ENCODE measurements at regions not wholly inside any gene's neighbourhood (a gene's known extent, or its start where the extent isn't known, plus 50 kb on each side); places are given as distances from the start of the nearest gene placed in this dataset.
A peak's percentile ranks its signal among the peaks of the same experiment; 100 is the strongest.
"Not testable (repeated sequence)": the region's sequence is repeated elsewhere in the genome, so short reads cannot be mapped to it uniquely, and the experiment has no call there.

- H3K9ac ChIP-seq, result no peak overlapping the region
- no peak overlapping the region for H3K27ac ChIP-seq
- H4K20me1 ChIP-seq (ENCODE audit: insufficient read depth), result no peaks in the 10 kb centered on the region
- no peaks in the 10 kb centered on the region for H3F3A ChIP-seq (ENCODE audit: insufficient read depth)
- H3K4me2 ChIP-seq (ENCODE audit: unreplicated experiment), result no peak overlapping the region
- no peaks in the 10 kb centered on the region for H3K27me3 ChIP-seq (replicated peaks; ENCODE audit: insufficient read depth)
- WGBS, 2 experiments (ENCODE audit: low coverage in 1 of 2, low lambda C conversion rate in 2 of 2, missing lambda C conversion rate in 2 of 2), result 75 to 97% methylated on average over 2 to 3 of the region's 3 CpGs
- H2AFZ ChIP-seq, result no peak overlapping the region
- H3K9me3 ChIP-seq (ENCODE audit: low read depth), result no peaks in the 10 kb centered on the region
- H3K4me1 ChIP-seq (ENCODE audit: insufficient read depth), result no peaks in the 10 kb centered on the region
- H3K4me3 ChIP-seq, result no peak overlapping the region
- TF ChIP-seq EZH2phosphoT487 (IDR thresholded peaks at IDR 0.05; ENCODE audit: insufficient read depth, low read depth), result no peak
- TF ChIP-seq EZH2 (IDR thresholded peaks at IDR 0.05; ENCODE audit: insufficient read depth, poor library complexity, severe bottlenecking), result no peak
- H3K9me2 ChIP-seq (ENCODE audit: insufficient read depth), result no peaks in the 10 kb centered on the region
- no peaks in the 10 kb centered on the region for H3K36me3 ChIP-seq (ENCODE audit: low read depth)
- no peak for DNase-seq
- in situ Hi-C loops (cut with MboI), result no loop called here
- no peaks in the 10 kb centered on the region for H3K79me2 ChIP-seq (ENCODE audit: insufficient read depth)
Measured at GRCh38 chrX:139002319-139002718, 290.8 kb upstream of the FGF13 start.

GRCh38 chrX:138996268-138996667 is 284.8 kb upstream of the FGF13 start:
- 78 to 89% methylated on average over 4 to 11 of the region's 11 CpGs for WGBS, 2 experiments (ENCODE audit: low coverage in 1 of 2, low lambda C conversion rate in 2 of 2, missing lambda C conversion rate in 2 of 2)
- Histone ChIP-seq H2AFZ (no peak overlapping the region), H3K4me1 (ENCODE audit: insufficient read depth) (no peaks in the 10 kb centered on the region), H3K27me3 (replicated peaks; ENCODE audit: insufficient read depth) (no peaks in the 10 kb centered on the region), H3K9me3 (ENCODE audit: low read depth) (no peaks in the 10 kb centered on the region), H3K36me3 (ENCODE audit: low read depth) (no peaks in the 10 kb centered on the region), H3K9ac (no peak overlapping the region), H3K4me3 (no peak overlapping the region), H3K4me2 (ENCODE audit: unreplicated experiment) (no peak overlapping the region), H3K79me2 (ENCODE audit: insufficient read depth) (no peaks in the 10 kb centered on the region), H3K9me2 (ENCODE audit: insufficient read depth) (no peaks in the 10 kb centered on the region), H4K20me1 (ENCODE audit: insufficient read depth) (no peaks in the 10 kb centered on the region), H3F3A (ENCODE audit: insufficient read depth) (no peaks in the 10 kb centered on the region), H3K27ac (no peak overlapping the region)
- no peak for DNase-seq
- no peak for TF ChIP-seq EZH2 (IDR thresholded peaks at IDR 0.05; ENCODE audit: insufficient read depth, poor library complexity, severe bottlenecking)
- no peak for TF ChIP-seq EZH2phosphoT487 (IDR thresholded peaks at IDR 0.05; ENCODE audit: insufficient read depth, low read depth)
- in situ Hi-C loops (cut with MboI), result no loop called here

- Histone ChIP-seq H3K4me3 (no peak overlapping the region), H3K79me2 (ENCODE audit: insufficient read depth) (no peaks in the 10 kb centered on the region), H3K27me3 (replicated peaks; ENCODE audit: insufficient read depth) (no peaks in the 10 kb centered on the region), H3K27ac (no peak overlapping the region), H3K9me3 (ENCODE audit: low read depth) (no peaks in the 10 kb centered on the region), H3K4me1 (ENCODE audit: insufficient read depth) (no peaks in the 10 kb centered on the region), H3K36me3 (ENCODE audit: low read depth) (no peaks in the 10 kb centered on the region), H2AFZ (no peak overlapping the region), H3K4me2 (ENCODE audit: unreplicated experiment) (no peak overlapping the region), H3F3A (ENCODE audit: insufficient read depth) (no peaks in the 10 kb centered on the region), H3K9me2 (ENCODE audit: insufficient read depth) (no peaks in the 10 kb centered on the region), H3K9ac (no peak overlapping the region), H4K20me1 (ENCODE audit: insufficient read depth) (no peaks in the 10 kb centered on the region)
- WGBS, 2 experiments (ENCODE audit: low coverage in 1 of 2, low lambda C conversion rate in 2 of 2, missing lambda C conversion rate in 2 of 2), result 90 to 97% methylated on average over 2 of the region's 2 CpGs
- DNase-seq, result no peak
- in situ Hi-C loops (cut with MboI), result no loop called here
- TF ChIP-seq EZH2 (IDR thresholded peaks at IDR 0.05; ENCODE audit: insufficient read depth, poor library complexity, severe bottlenecking), result no peak
- no peak for TF ChIP-seq EZH2phosphoT487 (IDR thresholded peaks at IDR 0.05; ENCODE audit: insufficient read depth, low read depth)
Measured at GRCh38 chrX:138995458-138995857, 283.9 kb upstream of the FGF13 start.

- H3K9ac ChIP-seq; H3K4me2 ChIP-seq (ENCODE audit: unreplicated experiment); H2AFZ ChIP-seq; DNase-seq; H3K9me2 ChIP-seq (ENCODE audit: insufficient read depth); H3K27me3 ChIP-seq (replicated peaks; ENCODE audit: insufficient read depth); H3K27ac ChIP-seq; H3K79me2 ChIP-seq (ENCODE audit: insufficient read depth); H4K20me1 ChIP-seq (ENCODE audit: insufficient read depth); H3F3A ChIP-seq (ENCODE audit: insufficient read depth); H3K9me3 ChIP-seq (ENCODE audit: low read depth); H3K4me3 ChIP-seq; H3K36me3 ChIP-seq (ENCODE audit: low read depth); in situ Hi-C loops (cut with MboI): not testable (repeated sequence)
- H3K4me1 ChIP-seq (ENCODE audit: insufficient read depth), result peaks cover 20% of the 10 kb centered on the region
- WGBS, 2 experiments (ENCODE audit: low coverage in 1 of 2, low lambda C conversion rate in 2 of 2, missing lambda C conversion rate in 2 of 2), result 82% methylated on average over 8 of the region's 8 CpGs
Measured at GRCh38 chrX:138990425-138990824, 278.9 kb upstream of the FGF13 start.

GRCh38 chrX:138986866-138987265 is 275.3 kb upstream of the FGF13 start:
- Histone ChIP-seq H4K20me1 (ENCODE audit: insufficient read depth) (no peaks in the 10 kb centered on the region), H3K27me3 (replicated peaks; ENCODE audit: insufficient read depth) (no peaks in the 10 kb centered on the region), H2AFZ (no peak overlapping the region), H3K4me2 (ENCODE audit: unreplicated experiment) (peak overlapping the region; percentile 25), H3K27ac (no peak overlapping the region), H3K9ac (no peak overlapping the region), H3K4me3 (no peak overlapping the region), H3K79me2 (ENCODE audit: insufficient read depth) (no peaks in the 10 kb centered on the region), H3K36me3 (ENCODE audit: low read depth) (no peaks in the 10 kb centered on the region), H3F3A (ENCODE audit: insufficient read depth) (no peaks in the 10 kb centered on the region), H3K9me2 (ENCODE audit: insufficient read depth) (no peaks in the 10 kb centered on the region), H3K9me3 (ENCODE audit: low read depth) (no peaks in the 10 kb centered on the region), H3K4me1 (ENCODE audit: insufficient read depth) (peaks cover 20% of the 10 kb centered on the region)
- TF ChIP-seq EZH2phosphoT487 (IDR thresholded peaks at IDR 0.05; ENCODE audit: insufficient read depth, low read depth) (no peak), EZH2 (IDR thresholded peaks at IDR 0.05; ENCODE audit: insufficient read depth, poor library complexity, severe bottlenecking) (no peak)
- DNase-seq, result peak; percentile 36
- WGBS, 2 experiments (ENCODE audit: low coverage in 1 of 2, low lambda C conversion rate in 2 of 2, missing lambda C conversion rate in 2 of 2), result 100% methylated on average over 1 of the region's 1 CpG
- in situ Hi-C loops (cut with MboI), result no loop called here
